ENCODE measurements at regions not wholly inside any gene's neighbourhood (a gene's known extent, or its start where the extent isn't known, plus 50 kb on each side); places are given as distances from the start of the nearest gene placed in this dataset.

DNA sequence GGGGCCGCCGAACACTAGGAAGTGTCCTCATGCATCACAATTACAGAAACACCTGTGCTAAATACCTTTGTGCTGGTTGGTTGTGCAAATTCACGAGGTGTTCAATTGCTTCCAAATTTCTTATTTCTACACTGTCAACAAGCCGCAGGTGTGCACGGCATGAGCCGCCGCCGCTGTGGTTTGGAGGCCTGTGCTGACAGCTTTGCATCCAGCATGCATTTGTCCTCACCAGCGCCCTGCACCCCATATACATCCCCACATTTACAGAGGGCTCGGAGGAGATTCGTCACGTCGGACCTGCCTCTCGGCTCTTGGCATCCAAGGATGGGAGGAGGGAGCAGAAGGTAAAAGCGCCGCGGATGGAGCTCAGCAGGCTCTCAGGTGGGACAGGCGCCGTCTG, 305.3 kb upstream of the MKI67 start:
- no peak for FAIRE-seq

GRCh38 chr10:128432011-128432410, 305.8 kb upstream of the MKI67 start:
- no peak for FAIRE-seq

GRCh38 chr10:128432423-128432822, 306.2 kb upstream of the MKI67 start:
- FAIRE-seq, result no peak

DNA sequence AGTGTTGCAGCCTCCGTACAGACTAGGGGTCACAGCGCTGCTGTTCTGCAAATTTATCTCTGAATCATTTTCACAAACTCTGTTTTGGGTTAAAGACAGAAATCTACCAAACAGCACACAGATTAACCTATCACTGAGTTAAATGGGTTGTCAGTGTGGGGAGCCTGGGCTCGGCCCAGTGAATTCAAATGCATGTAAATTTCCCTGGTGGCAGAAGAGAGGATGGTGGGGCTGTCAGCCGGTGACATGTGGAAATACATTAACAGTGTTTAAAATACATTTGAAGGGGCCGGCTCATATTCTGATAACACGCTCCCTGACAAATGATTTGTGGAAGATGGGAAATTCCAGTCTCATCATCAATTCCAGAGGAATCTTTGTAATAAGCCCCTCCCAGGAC, 309.6 kb upstream of the MKI67 start:
- no peak for FAIRE-seq

GRCh38 chr10:128437786-128438345, 311.6 kb upstream of the MKI67 start:
- FAIRE-seq, result no peak

- no peak for FAIRE-seq
Measured at GRCh38 chr10:128438417-128439063, 312.3 kb upstream of the MKI67 start.

DNA sequence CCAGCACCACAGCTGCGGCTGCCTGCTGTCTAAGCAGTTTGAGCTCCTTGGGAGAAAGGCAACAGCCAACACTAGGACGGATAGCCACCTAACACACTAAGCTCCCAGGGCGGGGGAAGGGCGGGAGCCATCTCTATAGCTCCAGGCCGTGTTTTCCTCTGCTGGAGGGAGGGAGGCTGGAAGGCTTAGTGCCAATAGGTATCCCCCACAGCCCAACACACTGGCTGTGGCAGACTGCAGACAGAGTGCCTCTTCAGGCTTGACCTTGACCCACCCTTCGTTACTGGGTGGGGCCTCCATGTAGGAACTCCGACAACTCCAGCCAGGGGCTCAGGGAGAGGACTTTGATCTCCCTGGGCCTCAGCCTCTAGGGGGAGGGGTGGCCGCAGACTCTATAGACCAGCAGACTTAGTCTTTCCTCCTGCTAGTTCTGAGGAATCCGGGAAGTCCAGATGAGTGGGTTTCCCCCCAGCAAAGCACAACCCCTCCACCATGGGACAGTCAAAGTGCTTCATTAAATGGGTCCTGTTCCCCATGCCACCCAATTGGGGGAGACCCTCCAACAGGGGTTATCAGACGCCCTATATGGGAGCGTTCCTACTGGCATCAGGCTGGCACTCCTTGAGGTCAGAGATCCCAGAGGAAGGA, 314.4 kb upstream of the MKI67 start:
- FAIRE-seq, result no peak

- FAIRE-seq, result peak; percentile 15
Measured at GRCh38 chr10:128443925-128444518, 317.8 kb upstream of the MKI67 start.

DNA sequence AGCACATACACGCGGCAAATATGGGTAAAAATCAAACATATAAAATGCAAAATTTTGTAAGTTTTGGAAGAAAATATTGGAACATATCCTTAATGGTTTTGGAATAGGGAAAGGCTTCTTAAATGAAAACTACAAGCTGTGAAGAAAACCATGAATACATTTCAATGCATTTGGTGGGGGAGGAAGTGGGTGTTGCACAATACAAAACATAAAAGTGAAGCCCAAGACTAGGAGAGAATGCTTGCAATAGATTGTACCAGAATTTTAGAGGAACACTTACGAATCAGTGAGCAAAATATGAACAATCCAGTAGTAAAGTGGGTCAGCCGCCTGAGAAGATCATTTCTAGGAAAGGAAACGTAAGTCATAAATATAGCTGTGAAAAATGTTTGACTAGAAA, 322.6 kb upstream of the MKI67 start:
- FAIRE-seq, result no peak

DNA sequence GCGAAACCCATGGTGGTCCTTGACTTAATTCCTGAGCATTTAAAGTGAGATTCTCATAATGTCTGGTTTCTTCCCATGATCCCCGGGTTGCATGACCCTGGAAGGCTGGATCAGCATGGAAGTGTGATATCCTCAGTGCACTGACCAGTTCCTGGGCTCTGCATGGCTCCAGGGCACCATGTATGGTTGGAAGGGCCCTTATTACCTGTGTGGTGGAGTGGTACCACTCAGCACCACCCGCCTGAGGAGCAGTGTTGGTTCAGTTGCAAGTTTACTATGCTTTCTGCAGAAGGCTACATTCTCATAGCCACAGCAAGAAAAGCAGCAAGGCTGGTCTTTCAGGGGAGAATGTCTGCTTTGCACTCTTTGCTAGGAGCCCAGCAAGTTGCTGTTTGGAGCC, 325.7 kb upstream of the MKI67 start:
- FAIRE-seq, result no peak

DNA sequence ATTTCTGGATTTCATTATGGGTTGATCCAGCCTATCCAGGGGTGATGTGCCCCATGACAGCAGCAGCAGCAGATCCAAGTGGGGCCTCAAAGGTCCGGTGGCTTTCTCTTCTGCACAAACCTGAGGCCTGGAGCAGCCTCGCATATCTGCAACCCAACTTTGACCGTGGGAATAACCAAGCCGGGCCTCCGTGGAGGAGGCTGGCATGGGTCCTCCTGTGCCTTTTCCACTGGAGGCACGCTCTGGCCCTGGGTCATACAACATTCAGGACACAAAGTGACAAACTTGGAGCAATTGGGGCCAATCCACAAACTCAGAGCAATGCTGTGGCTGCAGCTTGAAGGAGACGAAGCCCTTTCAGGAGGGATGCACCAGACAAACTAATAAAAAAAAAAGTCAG, 330.0 kb upstream of the MKI67 start:
- no peak for FAIRE-seq

- FAIRE-seq, result no peak
Measured at GRCh38 chr10:128457136-128457535, 330.9 kb upstream of the MKI67 start.

DNA sequence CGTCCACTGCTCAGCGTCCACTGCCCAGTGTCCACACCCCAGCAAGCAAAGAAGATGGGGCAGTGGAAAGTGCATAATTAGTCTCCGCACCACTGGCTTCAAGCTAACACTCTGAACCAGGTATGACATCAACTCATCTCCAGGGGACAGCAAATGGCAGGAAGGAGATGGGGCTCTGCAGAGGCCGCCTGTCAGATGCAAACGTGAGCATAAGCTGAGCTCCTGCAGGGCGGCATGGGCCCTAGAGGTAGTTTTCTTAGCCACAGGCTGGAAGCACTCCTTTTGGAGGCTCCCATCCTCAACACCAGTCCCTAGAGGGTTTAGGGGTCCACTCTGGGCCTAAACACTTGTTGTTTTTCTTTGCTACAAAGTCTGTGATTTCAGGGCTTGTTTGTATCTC, 335.8 kb upstream of the MKI67 start:
- no peak for FAIRE-seq

- no peak for FAIRE-seq
Measured at GRCh38 chr10:128462844-128463243, 336.6 kb upstream of the MKI67 start.

DNA sequence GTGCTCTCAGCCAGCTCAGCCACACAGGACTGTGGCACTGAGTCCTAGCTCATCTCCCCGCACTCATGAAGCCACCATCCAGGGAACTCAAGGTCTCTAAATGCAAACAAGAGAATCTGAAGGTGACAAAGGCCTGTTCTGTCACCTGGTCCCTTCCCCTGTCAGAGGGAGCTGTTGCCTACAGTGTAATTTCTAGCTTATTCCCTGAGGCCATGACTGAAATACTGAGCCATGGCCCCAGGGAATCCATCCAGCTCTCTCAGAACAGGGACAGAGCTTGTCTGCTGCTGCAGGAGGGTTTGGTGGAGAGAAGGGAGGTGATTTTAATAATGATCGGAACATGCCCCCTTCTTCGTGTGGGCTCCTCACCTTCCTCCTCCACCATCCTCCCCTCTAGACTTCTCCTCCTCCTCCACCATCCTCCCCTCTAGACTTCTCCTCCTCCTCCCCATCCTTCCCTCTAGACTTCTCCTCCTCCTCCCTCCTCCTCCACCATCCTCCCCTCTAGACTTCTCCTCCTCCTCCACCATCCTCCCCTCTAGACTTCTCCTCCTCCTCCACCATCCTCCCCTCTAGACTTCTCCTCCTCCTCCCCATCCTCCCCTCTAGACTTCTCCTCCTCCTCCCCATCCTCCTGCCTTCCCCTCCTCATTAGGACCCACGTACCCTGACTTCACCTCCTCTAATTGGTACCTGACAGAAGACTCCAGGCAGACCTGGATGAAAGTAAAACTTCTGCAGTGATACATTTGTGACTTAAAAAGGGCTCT, 338.0 kb upstream of the MKI67 start:
- FAIRE-seq, result no peak

DNA sequence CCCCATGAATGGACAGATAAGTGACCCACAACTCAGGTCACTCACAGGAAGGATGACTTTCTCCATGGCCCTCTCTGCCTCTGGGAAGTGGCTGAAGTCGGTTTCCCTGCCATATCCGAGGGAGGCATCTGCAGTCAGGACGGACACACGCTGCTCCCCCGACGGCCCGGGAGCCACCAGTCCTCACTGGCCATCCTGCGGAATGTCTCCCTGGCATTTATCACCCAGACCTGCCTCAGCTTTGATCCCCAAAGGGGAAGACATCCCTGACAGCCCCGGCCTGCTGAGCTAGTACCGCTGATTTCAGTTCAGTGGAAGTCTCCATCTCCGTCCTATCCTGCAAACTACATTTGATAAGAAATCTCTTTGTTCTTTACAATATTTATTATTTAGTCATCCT, 339.5 kb upstream of the MKI67 start:
- no peak for FAIRE-seq

DNA sequence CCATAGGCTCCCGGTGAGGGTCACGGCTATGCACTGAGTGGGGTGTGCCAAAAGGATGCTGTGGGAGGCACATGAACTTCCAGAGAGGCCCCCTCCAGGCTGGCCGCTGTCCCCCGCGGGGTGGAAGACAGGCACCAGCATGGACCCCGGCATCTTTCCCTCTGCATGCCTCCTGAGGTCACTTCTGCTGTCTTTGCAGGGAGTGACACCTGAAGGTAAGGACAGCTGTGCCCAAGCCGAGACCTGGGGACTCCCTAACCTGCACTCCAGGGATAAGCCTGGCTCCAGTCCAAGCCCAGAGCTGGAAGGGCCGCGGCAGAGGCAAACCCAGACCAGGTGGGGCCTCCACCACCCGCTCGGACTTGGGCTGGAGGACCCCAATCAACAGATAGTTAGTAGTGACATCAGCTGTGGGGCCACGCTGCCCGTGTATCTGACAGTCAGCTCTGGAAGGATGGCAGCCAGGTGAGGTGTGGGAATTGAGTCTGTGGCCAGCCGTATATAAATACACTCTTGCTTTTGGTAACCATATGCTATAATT, 340.7 kb upstream of the MKI67 start:
- no peak for FAIRE-seq

GRCh38 chr10:128468462-128468861, 342.2 kb upstream of the MKI67 start:
- FAIRE-seq, result no peak

DNA sequence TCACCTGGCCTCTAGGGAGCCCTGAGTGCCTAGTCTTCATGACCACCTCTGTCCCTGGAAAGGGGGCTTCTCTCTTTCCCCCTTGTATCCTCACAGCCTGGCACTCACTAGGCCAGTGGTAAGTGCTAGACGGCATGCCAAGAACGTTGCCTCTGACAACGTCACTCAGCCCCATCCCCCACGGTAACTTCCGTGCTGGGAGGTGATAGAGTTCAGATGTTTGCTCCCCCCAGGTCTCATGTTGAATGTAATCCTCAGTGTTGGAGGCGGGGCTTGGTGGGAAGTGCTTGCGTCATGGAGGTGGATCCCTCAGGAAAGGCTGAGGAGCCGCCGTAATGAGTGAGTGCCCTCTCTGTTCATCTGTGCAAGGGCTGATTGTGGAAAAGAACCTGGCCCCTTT, 343.3 kb upstream of the MKI67 start:
- FAIRE-seq, result no peak

DNA sequence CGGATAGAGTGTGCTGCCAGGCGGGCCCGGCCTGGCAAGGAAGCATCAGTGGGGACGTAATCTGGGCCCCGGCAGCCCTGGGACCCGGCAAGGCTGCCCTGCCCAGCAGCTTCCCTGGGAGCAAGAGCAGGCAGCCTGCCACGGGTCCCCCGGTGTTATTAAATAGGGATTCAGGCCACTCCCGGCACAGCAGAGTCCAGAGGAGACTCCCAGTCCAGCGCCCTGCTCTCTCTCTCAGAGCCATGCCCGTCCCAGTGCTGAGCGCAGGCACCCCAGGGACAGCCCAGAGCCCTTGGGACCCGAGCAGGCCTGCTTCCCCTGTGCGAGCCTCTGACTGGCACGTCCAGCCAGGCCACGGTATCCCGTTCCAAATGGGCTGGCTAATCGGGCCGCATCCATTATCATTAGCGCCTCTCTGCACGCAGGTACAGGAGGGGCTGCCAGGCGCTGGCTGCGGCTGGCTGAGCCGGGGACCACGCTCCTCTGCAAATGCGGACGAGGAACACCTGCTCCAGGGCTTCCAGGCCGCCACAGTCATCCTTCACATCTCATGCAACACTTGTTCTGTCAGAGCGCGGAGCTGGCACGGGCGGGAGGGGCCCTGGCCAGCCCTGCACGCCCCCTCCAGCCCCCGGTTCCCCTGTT, 344.2 kb upstream of the MKI67 start:
- FAIRE-seq, result no peak

- FAIRE-seq, result no peak
Measured at GRCh38 chr10:128471151-128471550, 344.9 kb upstream of the MKI67 start.

DNA sequence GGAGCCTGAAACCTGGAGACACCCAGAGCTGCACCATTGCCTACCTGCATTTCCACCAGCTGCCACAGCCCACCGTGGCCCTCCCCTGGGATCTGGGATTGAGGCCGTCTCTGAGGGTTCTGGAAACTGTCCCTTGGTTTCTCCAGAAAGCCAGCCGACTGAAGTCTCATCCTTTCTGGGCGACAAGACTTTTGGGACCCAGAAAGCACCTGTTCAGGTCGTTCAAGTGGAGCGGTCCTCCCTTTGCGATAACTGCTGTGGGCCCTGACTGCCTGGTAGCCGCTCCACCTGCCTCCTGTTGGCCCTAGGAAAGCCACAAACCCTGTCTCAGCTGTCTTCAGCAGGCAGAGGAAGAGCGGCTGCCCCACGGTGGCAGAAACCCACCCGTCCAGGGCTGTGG, 346.0 kb upstream of the MKI67 start:
- FAIRE-seq, result no peak

DNA sequence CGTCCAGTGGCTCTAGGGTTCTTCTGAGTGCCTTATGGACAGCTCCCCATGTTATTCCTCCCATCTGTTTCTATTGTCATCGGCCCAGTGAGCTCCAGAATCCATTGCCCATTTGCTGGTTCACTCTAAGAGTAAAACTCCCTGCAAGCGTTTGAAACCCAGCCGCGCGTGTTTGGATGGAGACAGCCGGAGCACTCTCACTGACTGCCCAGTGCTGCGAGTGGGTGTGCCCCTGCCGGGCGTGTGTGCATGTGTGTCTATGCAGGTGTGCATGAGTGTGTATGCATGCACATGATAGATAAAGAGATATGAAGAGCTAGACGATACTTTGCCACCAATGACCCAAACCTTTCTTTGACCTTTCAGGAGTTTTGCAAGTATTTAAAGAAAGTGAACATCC, 347.2 kb upstream of the MKI67 start:
- no peak for FAIRE-seq
